Breast epithelium (tissue), 3 donors: ENCODE measurements at regions not wholly inside any gene's neighbourhood (a gene's known extent, or its start where the extent isn't known, plus 50 kb on each side); places are given as distances from the start of the nearest gene placed in this dataset.

Experiments used
- CTCF ChIP-seq, 3 donors: fragments of 450-650 bp; IDR thresholded peaks; one replicate each; pipeline ENCODE4 v1.5.1; 2016 to 2017; ENCODE audit warnings: antibody characterized with exemption in 3 of 3, mild to moderate bottlenecking in 3 of 3, moderate library complexity in 3 of 3
- POLR2A ChIP-seq: fragments of 450-650 bp; IDR thresholded peaks from one replicate; pipeline ENCODE4 v1.6.1; 2016; ENCODE audit warnings: antibody characterized with exemption, mild to moderate bottlenecking, moderate library complexity
- POLR2AphosphoS5 ChIP-seq, 3 donors: sonication (generic); formaldehyde crosslinking; IDR thresholded peaks; one replicate each; pipeline ENCODE4 v1.6.1; 2017; ENCODE audit warnings: antibody characterized with exemption in 3 of 3

- TF ChIP-seq CTCF (IDR thresholded peaks at IDR 0.05) (no peak), POLR2A (no peak), POLR2AphosphoS5 (IDR thresholded peaks at IDR 0.05) (no peak)
Observed at GRCh38 chr5:54634089-54634488, 116.5 kb downstream of the SNX18 start.
